ENCODE measurements at regions not wholly inside any gene's neighbourhood (a gene's known extent, or its start where the extent isn't known, plus 50 kb on each side); places are given as distances from the start of the nearest gene placed in this dataset.

- Histone ChIP-seq H3K4me3 (no peak overlapping the region), H3K27me3 (ENCODE audit: control insufficient read depth in 2 of 2, insufficient read depth in 2 of 2, low read length in 2 of 2) (no peaks in the 10 kb centered on the region), H3K4me2 (ENCODE audit: insufficient read depth, low read length) (no peak overlapping the region), H2AFZ (ENCODE audit: low read depth, low read length) (no peak overlapping the region), H4K20me1 (replicated peaks; ENCODE audit: control insufficient read depth, insufficient read depth, low read length) (no peaks in the 10 kb centered on the region), H3K36me3 (ENCODE audit: control insufficient read depth, insufficient read depth, low read length) (no peaks in the 10 kb centered on the region), H3K9me1 (ENCODE audit: control insufficient read depth, insufficient read depth, low read length) (no peaks in the 10 kb centered on the region), H3K9me3 (replicated peaks; ENCODE audit: control insufficient read depth, insufficient read depth, low read depth, low read length) (no peaks in the 10 kb centered on the region), H3K9ac (ENCODE audit: insufficient read depth in 1 of 2, low read depth in 2 of 2, low read length in 2 of 2) (no peak overlapping the region), H3K27ac (ENCODE audit: extremely low read depth, low read depth, low read length) (no peak overlapping the region), H3K4me1 (replicated peaks in 1 of 2; ENCODE audit: control insufficient read depth in 2 of 2, insufficient read depth in 2 of 2, low read length in 2 of 2) (peaks cover 16 to 49% of the 10 kb centered on the region in 2 experiments), H3K79me2 (ENCODE audit: control insufficient read depth, insufficient read depth, low read length) (no peaks in the 10 kb centered on the region)
- intact Hi-C loops (cut with micrococcal nuclease) (no loop called here), in situ Hi-C loops (cut with MboI) (no loop called here)
- ATAC-seq: no peak
- FAIRE-seq: no peak
- ChIA-PET CTCF (ENCODE audit: low intra/inter-chr PET ratio) (no interaction called here), POLR2A (no interaction called here)
- TF ChIP-seq PKNOX1 (IDR thresholded peaks at IDR 0.05) (peak; percentile 31; the same call in 1 of the 2 replicates), NR1H2 (CRISPR knock-in tag; IDR thresholded peaks at IDR 0.05) (no peak), TGIF2 (CRISPR knock-in tag; IDR thresholded peaks at IDR 0.05) (no peak), CLOCK (CRISPR knock-in tag; IDR thresholded peaks at IDR 0.05; ENCODE audit: borderline replicate concordance) (no peak)
- no peak for DNase-seq (ENCODE audit: extremely low read depth in 1 of 4, low spot score in 3 of 4)
- 69% methylated on average over 4 of the region's 4 CpGs for WGBS (ENCODE audit: insufficient coverage, low coverage, missing lambda C conversion rate)
- BruUV-seq (replicated peaks): no TSS peak
These were observed 113.8 kb upstream of the CPEB4 start for GRCh38 chr5:173774271-173774761.

All from K562 (cell line).